Keratinocyte (primary cell): ENCODE measurements at regions not wholly inside any gene's neighbourhood (a gene's known extent, or its start where the extent isn't known, plus 50 kb on each side); places are given as distances from the start of the nearest gene placed in this dataset.
"Not testable (repeated sequence)": the region's sequence is repeated elsewhere in the genome, so short reads cannot be mapped to it uniquely, and the experiment has no call there.

ENCODE experiments used
- DNase-seq: peaks from one replicate; pipeline ENCODE4 v3.0.0-alpha.2; 2011; ENCODE audit warnings: low read depth, missing footprints, low spot score
- FAIRE-seq: peaks from 2 replicates; lab custom pipeline; 2011; peaks lifted over from hg19 to GRCh38; lab: Jason Lieb, UNC
- H2AFZ ChIP-seq: 2 replicates; pipeline ENCODE4 v1.6.0; 2012; ENCODE audit warnings: low read length, control low read depth, inconsistent platforms; ENCODE audit not compliant: control insufficient read depth
- H3K27ac ChIP-seq: 2 replicates; pipeline ENCODE4 v1.5.1; 2011; ENCODE audit warnings: low read length; ENCODE audit not compliant: control insufficient read depth, insufficient read depth
- H3K27me3 ChIP-seq: 3 replicates; pipeline ENCODE4 v1.6.0; 2011; ENCODE audit warnings: low read length; ENCODE audit not compliant: control insufficient read depth, insufficient read depth; ENCODE audit errors: extremely low read depth
- H3K36me3 ChIP-seq, 2 experiments: 2 replicates in 1 of 2; 3 replicates in 1 of 2; pipeline ENCODE4 v1.5.1; 2011; ENCODE audit warnings: low read length in 2 of 2, mild to moderate bottlenecking in 1 of 2; ENCODE audit not compliant: control insufficient read depth in 2 of 2, insufficient read depth in 2 of 2; ENCODE audit errors: extremely low read depth in 1 of 2
- H3K4me1 ChIP-seq: 3 replicates; pipeline ENCODE4 v1.5.1; 2011; ENCODE audit warnings: low read length; ENCODE audit not compliant: control insufficient read depth, insufficient read depth; ENCODE audit errors: extremely low read depth
- H3K4me2 ChIP-seq: 3 replicates; pipeline ENCODE4 v1.6.0; 2011; ENCODE audit warnings: low read depth, low read length; ENCODE audit not compliant: control insufficient read depth, insufficient read depth; ENCODE audit errors: extremely low read depth
- H3K4me3 ChIP-seq, 3 experiments: fragments of 200-600 bp in 1 of 3; sonication (generic) in 1 of 3; 2 replicates in 2 of 3; 3 replicates in 1 of 3; pipeline ENCODE4 v1.5.1; 2011 to 2016; ENCODE audit warnings: low read length in 3 of 3, mild to moderate bottlenecking in 3 of 3, control low read depth in 2 of 3, inconsistent platforms in 1 of 3, low read depth in 1 of 3, mixed read lengths in 1 of 3, mixed run types in 1 of 3, moderate library complexity in 1 of 3; ENCODE audit not compliant: control insufficient read depth in 2 of 3, insufficient read depth in 2 of 3; ENCODE audit errors: extremely low read depth in 1 of 3
- H3K79me2 ChIP-seq: 2 replicates; pipeline ENCODE4 v1.6.0; 2012; ENCODE audit warnings: low read length; ENCODE audit not compliant: control insufficient read depth, insufficient read depth
- H3K9ac ChIP-seq: 3 replicates; pipeline ENCODE4 v1.6.0; 2011; ENCODE audit warnings: low read length; ENCODE audit not compliant: control insufficient read depth, insufficient read depth; ENCODE audit errors: extremely low read depth
- H3K9me1 ChIP-seq: 3 replicates; pipeline ENCODE4 v1.6.0; 2011; ENCODE audit warnings: low read length; ENCODE audit not compliant: control insufficient read depth, insufficient read depth; ENCODE audit errors: extremely low read depth
- H3K9me3 ChIP-seq: 2 replicates; pipeline ENCODE4 v1.5.1; 2012; ENCODE audit warnings: low read depth, low read length; ENCODE audit not compliant: control insufficient read depth
- H4K20me1 ChIP-seq: 3 replicates; pipeline ENCODE4 v1.6.0; 2011; ENCODE audit warnings: low read length; ENCODE audit not compliant: control insufficient read depth, insufficient read depth; ENCODE audit errors: extremely low read depth
- CTCF ChIP-seq, 3 experiments: IDR thresholded peaks in 1 of 3; conservative IDR thresholded peaks in 1 of 3; optimal IDR thresholded peaks in 1 of 3; 2 replicates in 2 of 3; 3 replicates in 1 of 3; pipeline versions ENCODE3 to v1.5.1; 2011; ENCODE audit warnings: low read length in 3 of 3, mild to moderate bottlenecking in 3 of 3, moderate library complexity in 2 of 3, control low read depth in 1 of 3, inconsistent platforms in 1 of 3; ENCODE audit not compliant: insufficient read depth in 2 of 3; ENCODE audit errors: extremely low read depth in 1 of 3
- EZH2 ChIP-seq: IDR thresholded peaks from one replicate; pipeline ENCODE4 v1.6.1; 2012; ENCODE audit warnings: inconsistent platforms, mild to moderate bottlenecking, low read length, moderate library complexity
- dilution Hi-C: fragments of 300-500 bp; cut with MboI; formaldehyde crosslinking; loops from one replicate; pipeline ENCODE4 v1.7.0; 2020; ENCODE audit warnings: low sequenced_read_pairs; ENCODE audit not compliant: extremely low pct_ligation_motif_present

- H3K4me3 ChIP-seq: no peak overlapping the region
- peaks cover 7% of the 10 kb centered on the region for H3K9me3 ChIP-seq
- no peak for TF ChIP-seq EZH2
- no peak for TF ChIP-seq CTCF (optimal IDR thresholded peaks at IDR 0.05 in 1 of 3, IDR thresholded peaks at IDR 0.05 in 1 of 3, conservative IDR thresholded peaks at IDR 0.05 in 1 of 3; ENCODE audit: extremely low read depth in 1 of 3, insufficient read depth in 2 of 3, low read length in 3 of 3)
- H3K9ac ChIP-seq: no peak overlapping the region
- peaks cover 5% of the 10 kb centered on the region for H3K4me1 ChIP-seq
- H2AFZ ChIP-seq: no peak overlapping the region
- FAIRE-seq: no peak
- no peaks in the 10 kb centered on the region for H3K9me1 ChIP-seq
- H3K27ac ChIP-seq: no peak overlapping the region
- DNase-seq: no peak
- H3K79me2 ChIP-seq: no peaks in the 10 kb centered on the region
- no peaks in the 10 kb centered on the region for H4K20me1 ChIP-seq
- dilution Hi-C loops: no loop called here
- H3K27me3 ChIP-seq: no peaks in the 10 kb centered on the region
- no peak overlapping the region for H3K4me2 ChIP-seq
- no peaks in the 10 kb centered on the region for H3K36me3 ChIP-seq
Observed at GRCh38 chr16:9014389-9014788, 50.7 kb upstream of the USP7 start.

- DNase-seq (no peak), FAIRE-seq (no peak)
- no peak overlapping the region for H3K4me2 ChIP-seq
- H3K9me3 ChIP-seq: peaks cover 7% of the 10 kb centered on the region
- H4K20me1 ChIP-seq: no peaks in the 10 kb centered on the region
- no peak overlapping the region for H2AFZ ChIP-seq
- H3K9ac ChIP-seq: no peak overlapping the region
- H3K4me3 ChIP-seq: no peak overlapping the region
- no peaks in the 10 kb centered on the region for H3K36me3 ChIP-seq
- H3K4me1 ChIP-seq: peaks cover 5% of the 10 kb centered on the region
- no peaks in the 10 kb centered on the region for H3K9me1 ChIP-seq
- no peak overlapping the region for H3K27ac ChIP-seq
- H3K27me3 ChIP-seq: no peaks in the 10 kb centered on the region
- H3K79me2 ChIP-seq: no peaks in the 10 kb centered on the region
- dilution Hi-C loops: no loop called here
- TF ChIP-seq CTCF (optimal IDR thresholded peaks at IDR 0.05 in 1 of 3, IDR thresholded peaks at IDR 0.05 in 1 of 3, conservative IDR thresholded peaks at IDR 0.05 in 1 of 3; ENCODE audit: extremely low read depth in 1 of 3, insufficient read depth in 2 of 3, low read length in 3 of 3): no peak
- no peak for TF ChIP-seq EZH2
Observed at GRCh38 chr16:9015489-9015888, 51.8 kb upstream of the USP7 start.

GRCh38 chr16:9016005-9016404 is 52.3 kb upstream of the USP7 start:
- H2AFZ ChIP-seq, H3K9me1 ChIP-seq, H3K4me1 ChIP-seq, H3K36me3 ChIP-seq, H3K9ac ChIP-seq, H3K79me2 ChIP-seq, H3K9me3 ChIP-seq, H3K27me3 ChIP-seq, H3K27ac ChIP-seq, dilution Hi-C loops, H3K4me2 ChIP-seq, FAIRE-seq, H4K20me1 ChIP-seq, DNase-seq, H3K4me3 ChIP-seq: not testable (repeated sequence)
